SK-N-MC (cell line): ENCODE measurements at regions not wholly inside any gene's neighbourhood (a gene's known extent, or its start where the extent isn't known, plus 50 kb on each side); places are given as distances from the start of the nearest gene placed in this dataset.

ENCODE experiments used
- DNase-seq: peaks from one replicate; pipeline ENCODE4 v3.0.0-alpha.2; 2011; ENCODE audit warnings: low read depth, low spot score
- H3K27ac ChIP-seq: fragments of 200-600 bp; sonication (generic); 2 replicates; pipeline ENCODE4 v1.5.1; 2016; ENCODE audit warnings: mixed run types
- H3K36me3 ChIP-seq: fragments of 200-600 bp; sonication (generic); 2 replicates; pipeline ENCODE4 v1.6.1; 2017; ENCODE audit warnings: antibody characterized with exemption, low read length, mixed read lengths; ENCODE audit not compliant: insufficient read depth
- H3K4me3 ChIP-seq: fragments of 200-600 bp; sonication (generic); 2 replicates; pipeline ENCODE4 v1.5.1; 2016
- H3K9ac ChIP-seq: fragments of 200-600 bp; sonication (generic); 2 replicates; pipeline ENCODE4 v1.8.0; 2017; ENCODE audit warnings: mixed run types, mixed read lengths; ENCODE audit not compliant: insufficient read length
- H3K9me3 ChIP-seq: fragments of 200-600 bp; sonication (generic); 2 replicates; pipeline ENCODE4 v1.6.1; 2017; ENCODE audit warnings: low read depth, mild to moderate bottlenecking, antibody characterized with exemption, low read length, moderate library complexity, mixed read lengths
- EZH2 ChIP-seq: fragments of 200-600 bp; sonication (generic); IDR thresholded peaks from one replicate; pipeline ENCODE4 v1.6.1; 2017; ENCODE audit warnings: antibody characterized with exemption
- FOXP2 ChIP-seq: optimal IDR thresholded peaks from 2 replicates; pipeline ENCODE3; 2011; ENCODE audit warnings: mild to moderate bottlenecking, moderate library complexity; ENCODE audit not compliant: insufficient read depth; ENCODE audit errors: extremely low read length, control extremely low read depth
- POLR2AphosphoS5 ChIP-seq: IDR thresholded peaks from 2 replicates; pipeline ENCODE4 v1.6.1; 2012; ENCODE audit warnings: mild to moderate bottlenecking, low read depth, low read length, borderline replicate concordance

DNA sequence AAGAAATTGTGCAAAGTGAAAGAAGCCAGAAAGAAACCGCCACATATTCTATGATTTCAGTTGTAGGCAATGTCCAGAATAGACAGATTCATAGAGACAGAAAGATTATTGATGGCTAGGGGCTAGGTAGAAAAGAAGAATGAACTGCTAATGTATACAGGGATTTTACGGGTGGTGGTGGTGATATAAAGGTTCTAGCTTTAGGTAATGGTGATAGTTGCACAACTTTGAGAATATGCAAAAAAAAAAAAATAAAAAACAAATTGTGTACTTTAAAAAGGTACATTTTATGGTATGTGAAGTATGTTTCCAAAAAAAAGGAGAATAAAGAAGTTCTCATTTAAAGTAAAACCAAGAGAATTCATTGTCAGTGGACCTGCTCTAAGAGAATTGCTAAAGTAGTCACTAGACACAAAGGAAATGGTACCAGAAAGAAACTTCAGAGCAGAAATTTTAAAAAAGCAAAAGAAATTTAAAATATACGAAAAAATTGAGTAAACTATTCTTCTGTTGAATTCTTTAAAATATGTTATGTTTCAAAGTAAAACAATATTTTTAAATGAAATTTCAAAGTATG lies 680.1 kb downstream of the UQCRFS1 start:
- no peak for TF ChIP-seq EZH2
- TF ChIP-seq FOXP2, result no peak
- no peak for TF ChIP-seq POLR2AphosphoS5
- no peaks in the 10 kb centered on the region for H3K36me3 ChIP-seq
- no peak overlapping the region for H3K4me3 ChIP-seq
- no peak for DNase-seq
- no peaks in the 10 kb centered on the region for H3K9me3 ChIP-seq
- no peak overlapping the region for H3K27ac ChIP-seq
- H3K9ac ChIP-seq, result no peak overlapping the region

DNA sequence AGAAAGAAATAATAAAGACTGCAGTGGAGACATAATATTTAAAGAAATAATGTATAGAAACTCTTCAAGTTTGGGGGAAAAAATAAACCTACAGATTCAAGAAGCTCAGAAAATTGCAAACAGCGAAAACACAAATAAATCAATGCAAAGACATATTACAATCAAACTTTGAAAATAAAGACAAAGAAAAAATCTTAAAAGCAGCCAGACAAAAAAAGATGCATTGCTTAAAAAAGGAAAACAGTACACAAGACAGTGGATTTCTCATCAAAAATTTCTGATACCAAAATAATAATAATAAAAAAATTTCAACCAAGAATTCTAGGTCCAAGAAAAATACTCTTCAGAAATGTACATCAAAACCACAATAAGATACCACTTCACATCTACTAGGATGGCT lies 681.0 kb downstream of the UQCRFS1 start:
- DNase-seq, result no peak
- Histone ChIP-seq H3K4me3 (no peak overlapping the region), H3K9ac (no peak overlapping the region), H3K27ac (no peak overlapping the region), H3K9me3 (no peaks in the 10 kb centered on the region), H3K36me3 (no peaks in the 10 kb centered on the region)
- TF ChIP-seq POLR2AphosphoS5 (no peak), EZH2 (no peak), FOXP2 (no peak)

- no peak overlapping the region for H3K9ac ChIP-seq
- no peaks in the 10 kb centered on the region for H3K9me3 ChIP-seq
- DNase-seq, result no peak
- no peak overlapping the region for H3K4me3 ChIP-seq
- no peak overlapping the region for H3K27ac ChIP-seq
- H3K36me3 ChIP-seq, result no peaks in the 10 kb centered on the region
- TF ChIP-seq POLR2AphosphoS5 (no peak), EZH2 (no peak), FOXP2 (no peak)
Measured at GRCh38 chr19:28530406-28531035, 682.4 kb downstream of the UQCRFS1 start.

GRCh38 chr19:28526038-28526437 lies 686.9 kb downstream of the UQCRFS1 start:
- H3K9me3 ChIP-seq, result no peaks in the 10 kb centered on the region
- no peak overlapping the region for H3K4me3 ChIP-seq
- no peak for DNase-seq
- TF ChIP-seq POLR2AphosphoS5 (no peak), EZH2 (no peak), FOXP2 (no peak)
- H3K9ac ChIP-seq, result no peak overlapping the region
- no peak overlapping the region for H3K27ac ChIP-seq
- H3K36me3 ChIP-seq, result no peaks in the 10 kb centered on the region

GRCh38 chr19:28523619-28524018 lies 689.3 kb downstream of the UQCRFS1 start:
- no peak overlapping the region for H3K27ac ChIP-seq
- no peaks in the 10 kb centered on the region for H3K36me3 ChIP-seq
- H3K9me3 ChIP-seq, result no peaks in the 10 kb centered on the region
- no peak overlapping the region for H3K4me3 ChIP-seq
- no peak for DNase-seq
- no peak overlapping the region for H3K9ac ChIP-seq
- TF ChIP-seq EZH2 (no peak), POLR2AphosphoS5 (no peak), FOXP2 (no peak)

- Histone ChIP-seq H3K9me3 (no peaks in the 10 kb centered on the region), H3K9ac (no peak overlapping the region), H3K4me3 (no peak overlapping the region), H3K27ac (no peak overlapping the region), H3K36me3 (no peaks in the 10 kb centered on the region)
- no peak for DNase-seq
- TF ChIP-seq POLR2AphosphoS5, result no peak
- no peak for TF ChIP-seq FOXP2
- no peak for TF ChIP-seq EZH2
Measured at GRCh38 chr19:28522545-28522922, 690.4 kb downstream of the UQCRFS1 start.

DNA sequence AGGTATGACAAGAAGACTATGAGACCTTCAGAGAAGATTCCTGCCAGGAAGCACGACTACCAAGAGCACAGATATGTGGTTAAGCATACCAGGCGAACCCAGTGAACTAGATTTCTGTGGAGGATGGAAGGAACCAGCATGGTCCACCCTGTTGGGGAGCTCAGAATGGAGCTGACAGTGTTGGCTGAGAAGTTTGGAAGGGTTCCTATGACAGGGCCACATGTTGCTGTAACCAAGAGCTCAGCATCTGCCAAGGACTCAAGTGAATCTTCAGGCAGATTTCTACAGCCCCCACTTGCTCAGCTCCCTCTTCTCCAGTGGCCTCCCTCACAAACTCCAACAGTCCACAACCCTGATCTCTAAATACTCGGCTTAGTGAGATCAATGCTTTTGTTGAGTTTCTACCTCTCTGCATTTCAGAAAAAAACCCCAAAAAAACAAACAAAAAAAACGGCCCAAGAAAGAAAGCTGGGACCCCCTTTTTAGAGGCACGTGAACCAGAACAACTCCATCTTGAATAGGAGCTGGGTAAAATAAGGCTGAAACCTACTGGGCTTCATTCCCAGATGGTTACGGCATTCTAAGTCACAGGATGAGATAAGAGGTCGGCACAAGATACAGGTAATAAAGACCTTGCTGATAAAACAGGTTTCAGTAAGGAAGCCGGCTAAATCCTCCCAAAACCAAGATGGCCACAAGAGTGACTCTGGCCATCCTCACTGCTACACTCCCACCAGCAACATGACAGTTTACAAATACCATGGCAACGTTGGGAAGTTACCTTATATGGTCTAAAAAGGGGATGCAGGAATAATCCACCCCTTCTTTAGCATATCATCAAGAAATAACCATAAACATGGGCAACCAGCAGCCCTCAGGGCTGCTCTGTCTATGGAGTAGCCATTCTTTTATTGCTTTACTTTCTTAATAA lies 691.1 kb downstream of the UQCRFS1 start:
- no peak for TF ChIP-seq EZH2
- TF ChIP-seq FOXP2, result no peak
- no peak for TF ChIP-seq POLR2AphosphoS5
- DNase-seq, result no peak
- Histone ChIP-seq H3K27ac (no peak overlapping the region), H3K4me3 (no peak overlapping the region), H3K9ac (no peak overlapping the region), H3K36me3 (no peaks in the 10 kb centered on the region), H3K9me3 (no peaks in the 10 kb centered on the region)

GRCh38 chr19:28520998-28521568 lies 691.9 kb downstream of the UQCRFS1 start:
- TF ChIP-seq EZH2, result no peak
- no peak for TF ChIP-seq POLR2AphosphoS5
- TF ChIP-seq FOXP2, result no peak
- Histone ChIP-seq H3K4me3 (no peak overlapping the region), H3K9ac (no peak overlapping the region), H3K9me3 (no peaks in the 10 kb centered on the region), H3K36me3 (no peaks in the 10 kb centered on the region), H3K27ac (no peak overlapping the region)
- DNase-seq, result no peak
